ENCODE measurements at regions not wholly inside any gene's neighbourhood (a gene's known extent, or its start where the extent isn't known, plus 50 kb on each side); places are given as distances from the start of the nearest gene placed in this dataset.
"Not testable (repeated sequence)": the region's sequence is repeated elsewhere in the genome, so short reads cannot be mapped to it uniquely, and the experiment has no call there.

- DNase-seq: no peak
Measured at GRCh38 chr2:16784652-16785051, 119.0 kb upstream of the CYRIA start.

- no peak for DNase-seq
Measured at GRCh38 chr2:16777123-16777870, 111.7 kb upstream of the CYRIA start.

- DNase-seq: no peak
Measured at GRCh38 chr2:16775899-16776231, 110.2 kb upstream of the CYRIA start.

GRCh38 chr2:16774980-16775898 is 109.6 kb upstream of the CYRIA start:
- no peak for DNase-seq

- no peak for DNase-seq
Measured at GRCh38 chr2:16774091-16774490, 108.5 kb upstream of the CYRIA start.

- no peak for DNase-seq
Measured at GRCh38 chr2:16773080-16773713, 107.6 kb upstream of the CYRIA start.

- DNase-seq: no peak
Measured at GRCh38 chr2:16767789-16768476, 102.3 kb upstream of the CYRIA start.

GRCh38 chr2:16765356-16765755 is 99.7 kb upstream of the CYRIA start:
- no peak for DNase-seq

- no peak for DNase-seq
Measured at GRCh38 chr2:16764487-16764886, 98.9 kb upstream of the CYRIA start.

- DNase-seq: no peak
Measured at GRCh38 chr2:16763493-16763899, 97.9 kb upstream of the CYRIA start.

GRCh38 chr2:16763056-16763455 is 97.4 kb upstream of the CYRIA start:
- DNase-seq: no peak

GRCh38 chr2:16760426-16760825 is 94.8 kb upstream of the CYRIA start:
- DNase-seq: no peak

- peak; percentile 8 for DNase-seq
Measured at GRCh38 chr2:16756831-16757644, 91.4 kb upstream of the CYRIA start.

- DNase-seq: no peak
Measured at GRCh38 chr2:16755442-16755841, 89.8 kb upstream of the CYRIA start.

GRCh38 chr2:16753025-16753424 is 87.4 kb upstream of the CYRIA start:
- not testable (repeated sequence) for DNase-seq

- DNase-seq: not testable (repeated sequence)
Measured at GRCh38 chr2:16750925-16751214, 85.2 kb upstream of the CYRIA start.

GRCh38 chr2:16750175-16750924 is 84.7 kb upstream of the CYRIA start:
- DNase-seq: no peak

GRCh38 chr2:16748511-16749266 is 83.1 kb upstream of the CYRIA start:
- not testable (repeated sequence) for DNase-seq

- DNase-seq: no peak
Measured at GRCh38 chr2:16747689-16748088, 82.1 kb upstream of the CYRIA start.

- DNase-seq: no peak
Measured at GRCh38 chr2:16747257-16747656, 81.6 kb upstream of the CYRIA start.

GRCh38 chr2:16746833-16747232 is 81.2 kb upstream of the CYRIA start:
- no peak for DNase-seq
